Mesendoderm (in vitro differentiated cells): ENCODE measurements at regions not wholly inside any gene's neighbourhood (a gene's known extent, or its start where the extent isn't known, plus 50 kb on each side); places are given as distances from the start of the nearest gene placed in this dataset.

Experiments used
- DNase-seq: peaks from one replicate; pipeline ENCODE4 v3.0.0; 2013
- H2AK5ac ChIP-seq: 2 replicates; pipeline ENCODE4 v1.6.1; 2013; ENCODE audit warnings: low read length, inconsistent platforms
- H2BK120ac ChIP-seq: 2 replicates; pipeline ENCODE4 v1.6.1; 2013; ENCODE audit warnings: low read depth, mild to moderate bottlenecking, low read length, moderate library complexity, mixed read lengths
- H2BK15ac ChIP-seq: replicated peaks from 2 replicates; pipeline ENCODE4 v1.6.1; 2013; ENCODE audit warnings: low read depth, mild to moderate bottlenecking, moderate library complexity
- H2BK5ac ChIP-seq: 2 replicates; pipeline ENCODE4 v1.6.1; 2013; ENCODE audit warnings: low read length, inconsistent platforms
- H3K18ac ChIP-seq: 2 replicates; pipeline ENCODE4 v1.6.1; 2013; ENCODE audit warnings: mild to moderate bottlenecking, low read length, mixed read lengths
- H3K23ac ChIP-seq: one replicate; pipeline ENCODE4 v1.6.1; 2013; ENCODE audit warnings: low read length
- H3K27ac ChIP-seq: 2 replicates; pipeline ENCODE4 v1.5.1; 2013; ENCODE audit warnings: low read depth, mild to moderate bottlenecking, inconsistent platforms, low read length, moderate library complexity
- H3K27me3 ChIP-seq: 2 replicates; pipeline ENCODE4 v1.6.1; 2013; ENCODE audit warnings: low read length, control low read depth, mild to moderate bottlenecking, inconsistent platforms; ENCODE audit not compliant: insufficient read depth, poor library complexity
- H3K36me3 ChIP-seq: 2 replicates; pipeline ENCODE4 v1.6.1; 2013; ENCODE audit warnings: low read length, inconsistent platforms; ENCODE audit not compliant: control insufficient read depth, insufficient read depth
- H3K4ac ChIP-seq: one replicate; pipeline ENCODE4 v1.6.1; 2013; ENCODE audit warnings: low read depth, mild to moderate bottlenecking, low read length, moderate library complexity
- H3K4me1 ChIP-seq: 2 replicates; pipeline ENCODE4 v1.6.1; 2013; ENCODE audit warnings: low read depth, low read length, inconsistent platforms; ENCODE audit not compliant: control insufficient read depth
- H3K4me2 ChIP-seq: 2 replicates; pipeline ENCODE4 v1.6.1; 2013; ENCODE audit warnings: low read length
- H3K4me3 ChIP-seq: 2 replicates; pipeline ENCODE4 v1.5.1; 2013; ENCODE audit warnings: mild to moderate bottlenecking, low read length
- H3K56ac ChIP-seq: one replicate; pipeline ENCODE4 v1.6.1; 2013; ENCODE audit warnings: low read length
- H3K79me1 ChIP-seq: 2 replicates; pipeline ENCODE4 v1.6.1; 2013; ENCODE audit warnings: low read length, inconsistent platforms
- H3K79me2 ChIP-seq: 2 replicates; pipeline ENCODE4 v1.6.1; 2013; ENCODE audit warnings: mild to moderate bottlenecking, low read length; ENCODE audit not compliant: control insufficient read depth, insufficient read depth
- H3K9ac ChIP-seq: 2 replicates; pipeline ENCODE4 v1.6.1; 2013; ENCODE audit warnings: low read length, inconsistent platforms
- H4K5ac ChIP-seq: one replicate; pipeline ENCODE4 v1.6.1; 2013; ENCODE audit warnings: low read length
- H4K8ac ChIP-seq: one replicate; pipeline ENCODE4 v1.6.1; 2013; ENCODE audit warnings: low read depth, mild to moderate bottlenecking, control low read depth, low read length, moderate library complexity
- WGBS: extraction: QIAGEN DNeasy Blood & Tissue Kit; methylation state at CpG from one replicate; pipeline ENCODE4 v1.1.7; 2013; ENCODE audit warnings: low lambda C conversion rate, missing lambda C conversion rate; ENCODE audit not compliant: insufficient coverage; ENCODE audit errors: extremely low coverage; 5-methylcytosine and 5-hydroxymethylcytosine counted together

GRCh38 chr7:38327637-38328036 lies 54.2 kb upstream of the TARP start:
- Histone ChIP-seq H3K79me1 (no peaks in the 10 kb centered on the region), H3K9ac (no peak overlapping the region), H3K27ac (no peak overlapping the region), H3K56ac (no peak overlapping the region), H3K4me1 (peaks cover 14% of the 10 kb centered on the region), H2BK120ac (no peak overlapping the region), H3K18ac (no peak overlapping the region), H3K4me3 (no peak overlapping the region), H4K5ac (no peak overlapping the region), H2BK5ac (no peak overlapping the region), H3K27me3 (no peaks in the 10 kb centered on the region), H3K23ac (no peak overlapping the region), H2AK5ac (no peak overlapping the region), H2BK15ac (no peak overlapping the region), H4K8ac (no peak overlapping the region), H3K36me3 (no peaks in the 10 kb centered on the region), H3K4ac (no peak overlapping the region), H3K4me2 (no peak overlapping the region), H3K79me2 (no peaks in the 10 kb centered on the region)
- DNase-seq, result no peak
- no CpG with 5 or more reads among the region's 3 CpGs for WGBS
